ENCODE measurements at regions not wholly inside any gene's neighbourhood (a gene's known extent, or its start where the extent isn't known, plus 50 kb on each side); places are given as distances from the start of the nearest gene placed in this dataset.

- H4K8ac ChIP-seq (replicated peaks; ENCODE audit: insufficient read length, low read depth, low read length) = no peak overlapping the region
- H3K79me2 ChIP-seq (ENCODE audit: insufficient read depth, low read length) = no peaks in the 10 kb centered on the region
- no peak overlapping the region for H3K4me2 ChIP-seq (ENCODE audit: insufficient read depth, insufficient read length, low read length)
- DNase-seq = no peak
- no peak overlapping the region; a peak in 1 of 7 replicates for H3K27ac Mint-ChIP-seq
- H3K9me3 Mint-ChIP-seq = no peaks in the 10 kb centered on the region; a peak in 1 of 5 replicates
- TF ChIP-seq, protein P1, sequence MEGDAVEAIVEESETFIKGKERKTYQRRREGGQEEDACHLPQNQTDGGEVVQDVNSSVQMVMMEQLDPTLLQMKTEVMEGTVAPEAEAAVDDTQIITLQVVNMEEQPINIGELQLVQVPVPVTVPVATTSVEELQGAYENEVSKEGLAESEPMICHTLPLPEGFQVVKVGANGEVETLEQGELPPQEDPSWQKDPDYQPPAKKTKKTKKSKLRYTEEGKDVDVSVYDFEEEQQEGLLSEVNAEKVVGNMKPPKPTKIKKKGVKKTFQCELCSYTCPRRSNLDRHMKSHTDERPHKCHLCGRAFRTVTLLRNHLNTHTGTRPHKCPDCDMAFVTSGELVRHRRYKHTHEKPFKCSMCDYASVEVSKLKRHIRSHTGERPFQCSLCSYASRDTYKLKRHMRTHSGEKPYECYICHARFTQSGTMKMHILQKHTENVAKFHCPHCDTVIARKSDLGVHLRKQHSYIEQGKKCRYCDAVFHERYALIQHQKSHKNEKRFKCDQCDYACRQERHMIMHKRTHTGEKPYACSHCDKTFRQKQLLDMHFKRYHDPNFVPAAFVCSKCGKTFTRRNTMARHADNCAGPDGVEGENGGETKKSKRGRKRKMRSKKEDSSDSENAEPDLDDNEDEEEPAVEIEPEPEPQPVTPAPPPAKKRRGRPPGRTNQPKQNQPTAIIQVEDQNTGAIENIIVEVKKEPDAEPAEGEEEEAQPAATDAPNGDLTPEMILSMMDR (conservative IDR thresholded peaks at IDR 0.05) = no peak
- no peak overlapping the region for H3K9ac ChIP-seq (ENCODE audit: extremely low read depth, insufficient read length, low read length)
- H3K27ac ChIP-seq (ENCODE audit: insufficient read length, low read depth, low read length) = no peak overlapping the region
- no CpG with 5 or more reads among the region's 8 CpGs for WGBS (ENCODE audit: extremely low coverage, insufficient read length, low lambda C conversion rate)
- no peaks in the 10 kb centered on the region for H4K20me1 ChIP-seq (ENCODE audit: control insufficient read depth, insufficient read depth, insufficient read length)
- no peaks in the 10 kb centered on the region for H3K79me1 ChIP-seq (ENCODE audit: insufficient read depth, low read depth, low read length, poor library complexity, severe bottlenecking)
- H3K56ac ChIP-seq (ENCODE audit: insufficient read length, low read depth, low read length) = no peak overlapping the region
- H2BK20ac ChIP-seq (ENCODE audit: low read depth, low read length, poor library complexity, severe bottlenecking) = no peak overlapping the region
- H3K23ac ChIP-seq (ENCODE audit: insufficient read length, low read depth, low read length) = no peak overlapping the region
- no peaks in the 10 kb centered on the region for H3K36me3 Mint-ChIP-seq (ENCODE audit: insufficient read depth in 1 of 3, low read depth in 3 of 3)
- no peak overlapping the region for H2AFZ ChIP-seq (ENCODE audit: low read length)
- no peak overlapping the region for H4K91ac ChIP-seq (ENCODE audit: insufficient read length, low read depth, low read length)
- no peak overlapping the region for H2BK5ac ChIP-seq (ENCODE audit: insufficient read length, low read length)
- no peak overlapping the region for H2AK5ac ChIP-seq (ENCODE audit: insufficient read length, low read length)
- H4K5ac ChIP-seq (ENCODE audit: insufficient read length, low read depth, low read length) = no peak overlapping the region
- H2BK120ac ChIP-seq (ENCODE audit: low read depth, low read length, poor library complexity, severe bottlenecking) = no peak overlapping the region
- H3K27me3 ChIP-seq (ENCODE audit: insufficient read depth, low read length) = no peaks in the 10 kb centered on the region
- no peak overlapping the region for H2BK12ac ChIP-seq (ENCODE audit: insufficient read length, low read depth, low read length)
- H3K4me1 Mint-ChIP-seq = peaks cover 15 to 27% of the 10 kb centered on the region in 2 experiments
- no peak overlapping the region for H3T11ph ChIP-seq (ENCODE audit: low read length)
- H2BK15ac ChIP-seq (ENCODE audit: low read depth, low read length) = no peak overlapping the region
- no peaks in the 10 kb centered on the region for H3K23me2 ChIP-seq (ENCODE audit: insufficient read length, low read depth, low read length, poor library complexity, severe bottlenecking)
- peaks cover 32% of the 10 kb centered on the region for H3K27me3 Mint-ChIP-seq (ENCODE audit: low read depth)
- H3K4me1 ChIP-seq (ENCODE audit: insufficient read depth, low read length) = no peaks in the 10 kb centered on the region
- no peak overlapping the region for H3K4me3 Mint-ChIP-seq
- H3K14ac ChIP-seq (ENCODE audit: insufficient read depth, low read length) = no peak overlapping the region; the same call in 1 of the 2 replicates
- H3K9me3 ChIP-seq (ENCODE audit: control insufficient read depth, low read depth, low read length) = no peaks in the 10 kb centered on the region
- H3K18ac ChIP-seq (ENCODE audit: insufficient read length, low read depth, low read length) = no peak overlapping the region
- H3K4ac ChIP-seq (ENCODE audit: low read depth, low read length) = no peak overlapping the region
These were observed 169.1 kb upstream of the PMEPA1 start for GRCh38 chr20:57878786-57879424.
